Smooth muscle cell (in vitro differentiated cells): ENCODE measurements at regions not wholly inside any gene's neighbourhood (a gene's known extent, or its start where the extent isn't known, plus 50 kb on each side); places are given as distances from the start of the nearest gene placed in this dataset.

Source experiments
- DNase-seq: peaks from one replicate; lab custom pipeline; 2025; ENCODE audit not compliant: unreplicated experiment; lab: John Stamatoyannopoulos, UW
- H2AFZ ChIP-seq: fragments of 200-600 bp; sonication (generic); 2 replicates; pipeline ENCODE4 v1.6.0; 2016; ENCODE audit warnings: antibody characterized with exemption, low read depth, mild to moderate bottlenecking
- H3F3A ChIP-seq: fragments of 200-600 bp; sonication (generic); 2 replicates; pipeline ENCODE4 v1.6.0; 2017; ENCODE audit warnings: antibody characterized with exemption, low read depth
- H3K27ac ChIP-seq: fragments of 200-600 bp; sonication (generic); 2 replicates; pipeline ENCODE4 v1.5.1; 2016; ENCODE audit warnings: low read depth, mild to moderate bottlenecking
- H3K27me3 ChIP-seq: fragments of 200-600 bp; sonication (generic); 2 replicates; pipeline ENCODE4 v1.6.1; 2016; ENCODE audit warnings: low read depth, mild to moderate bottlenecking
- H3K36me3 ChIP-seq: fragments of 200-600 bp; sonication (generic); 2 replicates; pipeline ENCODE4 v1.5.1; 2016; ENCODE audit warnings: low read depth
- H3K4me1 ChIP-seq: fragments of 200-600 bp; sonication (generic); 2 replicates; pipeline ENCODE4 v1.5.1; 2016; ENCODE audit warnings: low read depth
- H3K4me2 ChIP-seq: fragments of 200-600 bp; sonication (generic); 2 replicates; pipeline ENCODE4 v1.6.0; 2016; ENCODE audit warnings: mild to moderate bottlenecking
- H3K4me3 ChIP-seq: fragments of 200-600 bp; sonication (generic); 2 replicates; pipeline ENCODE4 v1.5.1; 2016; ENCODE audit warnings: mild to moderate bottlenecking
- H3K79me2 ChIP-seq: fragments of 200-600 bp; sonication (generic); 2 replicates; pipeline ENCODE4 v1.6.0; 2016; ENCODE audit warnings: low read depth, mild to moderate bottlenecking
- H3K9ac ChIP-seq: fragments of 200-600 bp; sonication (generic); 2 replicates; pipeline ENCODE4 v1.6.0; 2016; ENCODE audit warnings: low read depth
- H3K9me3 ChIP-seq: fragments of 200-600 bp; sonication (generic); replicated peaks from 2 replicates; pipeline ENCODE4 v1.5.1; 2016; ENCODE audit warnings: low read depth
- H4K20me1 ChIP-seq: fragments of 200-600 bp; sonication (generic); 2 replicates; pipeline ENCODE4 v1.6.0; 2016; ENCODE audit warnings: low read depth
- WGBS: methylation state at CpG from one replicate; pipeline ENCODE4 v1.1.7; 2016; ENCODE audit warnings: low lambda C conversion rate; 5-methylcytosine and 5-hydroxymethylcytosine counted together
- TF ChIP-seq, protein P1 (sequence below): fragments of 200-600 bp; sonication (generic); IDR thresholded peaks from 2 replicates; pipeline ENCODE4 v1.5.1; 2017; ENCODE audit warnings: borderline replicate concordance, mild to moderate bottlenecking, antibody characterized with exemption; ENCODE audit not compliant: insufficient read depth, poor library complexity, severe bottlenecking

DNA sequence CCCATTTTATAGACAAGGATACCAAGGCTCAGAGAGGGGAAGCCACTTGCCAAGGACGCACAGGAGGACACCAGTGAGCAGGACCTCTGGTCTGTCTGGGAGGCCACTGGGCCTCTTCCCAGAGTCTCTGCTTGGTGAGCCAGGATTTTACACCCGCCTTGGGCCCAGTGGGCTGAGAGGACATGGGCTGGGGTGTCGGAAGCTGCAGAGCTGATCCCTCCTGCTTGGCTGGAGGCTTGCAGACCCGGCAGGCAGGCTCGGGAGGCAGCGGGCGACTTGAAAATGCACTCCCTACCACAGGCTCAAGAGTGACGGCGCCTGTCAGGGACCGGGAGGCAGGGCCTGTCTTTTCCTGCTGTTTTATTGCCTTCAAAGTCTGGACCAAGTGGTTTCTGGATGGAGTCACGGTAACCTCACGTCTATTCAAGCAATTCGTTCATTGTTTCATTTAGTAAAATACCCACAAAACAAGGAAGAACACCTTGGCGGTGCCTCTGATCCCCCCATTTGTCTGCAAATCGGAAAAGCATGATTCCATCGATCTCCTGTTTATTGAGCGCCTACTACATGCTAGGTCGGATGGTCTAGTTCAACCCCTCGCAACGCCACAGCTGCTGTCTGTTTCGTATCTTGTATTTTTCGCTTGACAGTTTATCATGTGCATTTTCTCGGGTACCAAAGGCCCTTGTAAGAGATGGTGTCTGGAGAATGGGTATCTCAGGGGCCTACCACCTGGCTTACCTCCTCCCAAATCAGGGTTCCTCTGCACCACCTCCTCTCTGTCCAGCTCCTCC lies 108.1 kb upstream of the IER5L start:
- 82% methylated on average over 23 of the region's 23 CpGs for WGBS
- H4K20me1 ChIP-seq = no peaks in the 10 kb centered on the region
- H3K4me2 ChIP-seq = no peak overlapping the region
- H3K4me3 ChIP-seq = no peak overlapping the region
- no peak overlapping the region for H2AFZ ChIP-seq
- TF ChIP-seq, protein P1, sequence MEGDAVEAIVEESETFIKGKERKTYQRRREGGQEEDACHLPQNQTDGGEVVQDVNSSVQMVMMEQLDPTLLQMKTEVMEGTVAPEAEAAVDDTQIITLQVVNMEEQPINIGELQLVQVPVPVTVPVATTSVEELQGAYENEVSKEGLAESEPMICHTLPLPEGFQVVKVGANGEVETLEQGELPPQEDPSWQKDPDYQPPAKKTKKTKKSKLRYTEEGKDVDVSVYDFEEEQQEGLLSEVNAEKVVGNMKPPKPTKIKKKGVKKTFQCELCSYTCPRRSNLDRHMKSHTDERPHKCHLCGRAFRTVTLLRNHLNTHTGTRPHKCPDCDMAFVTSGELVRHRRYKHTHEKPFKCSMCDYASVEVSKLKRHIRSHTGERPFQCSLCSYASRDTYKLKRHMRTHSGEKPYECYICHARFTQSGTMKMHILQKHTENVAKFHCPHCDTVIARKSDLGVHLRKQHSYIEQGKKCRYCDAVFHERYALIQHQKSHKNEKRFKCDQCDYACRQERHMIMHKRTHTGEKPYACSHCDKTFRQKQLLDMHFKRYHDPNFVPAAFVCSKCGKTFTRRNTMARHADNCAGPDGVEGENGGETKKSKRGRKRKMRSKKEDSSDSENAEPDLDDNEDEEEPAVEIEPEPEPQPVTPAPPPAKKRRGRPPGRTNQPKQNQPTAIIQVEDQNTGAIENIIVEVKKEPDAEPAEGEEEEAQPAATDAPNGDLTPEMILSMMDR = no peak
- H3K79me2 ChIP-seq = no peaks in the 10 kb centered on the region
- no peaks in the 10 kb centered on the region for H3F3A ChIP-seq
- H3K9me3 ChIP-seq = no peaks in the 10 kb centered on the region
- no peak overlapping the region for H3K9ac ChIP-seq
- H3K27ac ChIP-seq = no peak overlapping the region
- no peaks in the 10 kb centered on the region for H3K27me3 ChIP-seq
- H3K4me1 ChIP-seq = peaks cover 6% of the 10 kb centered on the region
- H3K36me3 ChIP-seq = no peaks in the 10 kb centered on the region
- DNase-seq = no peak

GRCh38 chr9:129285382-129285781 lies 107.3 kb upstream of the IER5L start:
- Histone ChIP-seq H3K9me3 (no peaks in the 10 kb centered on the region), H2AFZ (no peak overlapping the region), H3K4me2 (no peak overlapping the region), H4K20me1 (no peaks in the 10 kb centered on the region), H3F3A (no peaks in the 10 kb centered on the region), H3K4me3 (no peak overlapping the region), H3K79me2 (no peaks in the 10 kb centered on the region), H3K36me3 (no peaks in the 10 kb centered on the region), H3K27ac (no peak overlapping the region), H3K27me3 (no peaks in the 10 kb centered on the region), H3K4me1 (peaks cover 6% of the 10 kb centered on the region), H3K9ac (no peak overlapping the region)
- TF ChIP-seq, protein P1 = no peak
- DNase-seq = no peak
- WGBS = 94% methylated on average over 7 of the region's 7 CpGs

GRCh38 chr9:129284607-129285291 lies 106.7 kb upstream of the IER5L start:
- no peaks in the 10 kb centered on the region for H3K79me2 ChIP-seq
- no peaks in the 10 kb centered on the region for H4K20me1 ChIP-seq
- H3K4me1 ChIP-seq = peaks cover 6% of the 10 kb centered on the region
- WGBS = 94% methylated on average over 12 of the region's 14 CpGs
- H3K36me3 ChIP-seq = no peaks in the 10 kb centered on the region
- no peak overlapping the region for H3K4me3 ChIP-seq
- H3K9ac ChIP-seq = no peak overlapping the region
- TF ChIP-seq, protein P1 = no peak
- DNase-seq = no peak
- H3K4me2 ChIP-seq = no peak overlapping the region
- no peaks in the 10 kb centered on the region for H3K27me3 ChIP-seq
- no peaks in the 10 kb centered on the region for H3F3A ChIP-seq
- H2AFZ ChIP-seq = no peak overlapping the region
- no peak overlapping the region for H3K27ac ChIP-seq
- H3K9me3 ChIP-seq = no peaks in the 10 kb centered on the region
